Endothelial cell of umbilical vein (primary cell): ENCODE measurements at regions not wholly inside any gene's neighbourhood (a gene's known extent, or its start where the extent isn't known, plus 50 kb on each side); places are given as distances from the start of the nearest gene placed in this dataset.

ENCODE experiments used
- BruUV-seq: library from RNA; stranded (reverse); fragments of 400-500 nt; replicated peaks from 2 replicates; lab custom pipeline; 2021; lab: Mats Ljungman, UMichigan
- CTCF ChIA-PET: fragments of 300-600, 350-600 bp; sonication (Branson Sonifier 250); formaldehyde crosslinking; loops from one replicate; lab custom pipeline; 2021; ENCODE audit warnings: antibody characterized with exemption, inconsistent platforms; lab: Charles Lee
- POLR2A ChIA-PET: fragments of 300-600, 350-600 bp; sonication (Branson Sonifier 250); formaldehyde crosslinking; loops from one replicate; lab custom pipeline; 2021; ENCODE audit warnings: antibody characterized with exemption, inconsistent platforms; lab: Charles Lee
- DNase-seq: peaks from one replicate; pipeline ENCODE4 v3.0.0-alpha.2; 2011; ENCODE audit warnings: low read depth, low spot score
- FAIRE-seq: peaks from 2 replicates; lab custom pipeline; 2011; peaks lifted over from hg19 to GRCh38; lab: Jason Lieb, UNC
- H2AFZ ChIP-seq: 2 replicates; pipeline ENCODE4 v1.6.0; 2012; ENCODE audit warnings: low read depth, low read length, control low read depth, inconsistent platforms
- H3K27ac ChIP-seq: 2 replicates; pipeline ENCODE4 v1.5.1; 2011; ENCODE audit warnings: low read depth, mild to moderate bottlenecking, control low read depth, low read length, moderate library complexity; ENCODE audit not compliant: insufficient read depth
- H3K27me3 ChIP-seq, 2 experiments: 2 replicates each; pipeline versions ENCODE4 v1.6.0 to v1.6.1; 2011; ENCODE audit warnings: low read length in 2 of 2, mixed read lengths in 1 of 2; ENCODE audit not compliant: control insufficient read depth in 2 of 2, insufficient read depth in 2 of 2
- H3K36me3 ChIP-seq, 2 experiments: 2 replicates in 1 of 2; 3 replicates in 1 of 2; pipeline ENCODE4 v1.5.1; 2011; ENCODE audit warnings: low read length in 2 of 2, mild to moderate bottlenecking in 1 of 2, moderate library complexity in 1 of 2; ENCODE audit not compliant: control insufficient read depth in 2 of 2, insufficient read depth in 2 of 2; ENCODE audit errors: extremely low read depth in 1 of 2
- H3K4me1 ChIP-seq: 3 replicates; pipeline ENCODE4 v1.5.1; 2011; ENCODE audit warnings: mild to moderate bottlenecking, low read length; ENCODE audit not compliant: control insufficient read depth, insufficient read depth; ENCODE audit errors: extremely low read depth
- H3K4me2 ChIP-seq: 2 replicates; pipeline ENCODE4 v1.6.1; 2011; ENCODE audit warnings: low read length, control low read depth, mixed read lengths; ENCODE audit not compliant: insufficient read depth
- H3K4me3 ChIP-seq, 3 experiments: fragments of 200-600 bp in 1 of 3; sonication (generic), shearing (Covaris generic) in 1 of 3; replicated peaks in 1 of 3; 2 replicates each; pipeline ENCODE4 v1.5.1; 2011 to 2016; ENCODE audit warnings: control low read depth in 3 of 3, low read length in 3 of 3, mild to moderate bottlenecking in 2 of 3, inconsistent platforms in 1 of 3, low read depth in 1 of 3, moderate library complexity in 1 of 3; ENCODE audit not compliant: insufficient read depth in 1 of 3
- H3K79me2 ChIP-seq: 2 replicates; pipeline ENCODE4 v1.6.0; 2012; ENCODE audit warnings: low read length, inconsistent platforms; ENCODE audit not compliant: control insufficient read depth, insufficient read depth
- H3K9ac ChIP-seq: replicated peaks from 2 replicates; pipeline ENCODE3; 2011; ENCODE audit warnings: low read length, control low read depth; ENCODE audit not compliant: insufficient read depth; ENCODE audit errors: extremely low read depth
- H3K9me1 ChIP-seq: replicated peaks from 3 replicates; pipeline ENCODE4 v1.6.0; 2011; ENCODE audit warnings: mild to moderate bottlenecking, low read length; ENCODE audit not compliant: control insufficient read depth, insufficient read depth; ENCODE audit errors: extremely low read depth
- H3K9me3 ChIP-seq: replicated peaks from 2 replicates; pipeline ENCODE4 v1.5.1; 2012; ENCODE audit warnings: low read length, inconsistent platforms; ENCODE audit not compliant: control insufficient read depth, insufficient read depth
- H4K20me1 ChIP-seq: replicated peaks from 2 replicates; pipeline ENCODE3; 2011; ENCODE audit warnings: mild to moderate bottlenecking, low read length; ENCODE audit not compliant: control insufficient read depth, insufficient read depth; ENCODE audit errors: extremely low read depth
- EZH2 ChIP-seq: IDR thresholded peaks from 2 replicates; pipeline ENCODE4 v1.6.1; 2012; ENCODE audit warnings: borderline replicate concordance, low read depth, mild to moderate bottlenecking, moderate library complexity, low read length, inconsistent platforms; ENCODE audit not compliant: severe bottlenecking
- GATA2 ChIP-seq: IDR thresholded peaks from 2 replicates; pipeline ENCODE4 v1.7.0; 2011; ENCODE audit warnings: low read depth, mild to moderate bottlenecking, moderate library complexity, mixed read lengths, low read length; ENCODE audit not compliant: insufficient read length, insufficient read depth
- JUN ChIP-seq: IDR thresholded peaks from 2 replicates; pipeline ENCODE4 v1.6.1; 2011; ENCODE audit warnings: borderline replicate concordance, low read depth; ENCODE audit not compliant: insufficient read length, insufficient read depth
- MYC ChIP-seq: IDR thresholded peaks from one replicate; pipeline ENCODE4 v1.6.1; 2011; ENCODE audit warnings: mild to moderate bottlenecking, low read depth, low read length
- POLR2AphosphoS5 ChIP-seq: IDR thresholded peaks from 2 replicates; pipeline ENCODE4 v1.6.1; 2012; ENCODE audit warnings: low read depth, mild to moderate bottlenecking, control low read depth, low read length, moderate library complexity; ENCODE audit not compliant: insufficient read depth
- dilution Hi-C: fragments of 300-500 bp; cut with MboI; formaldehyde crosslinking; loops from one replicate; pipeline ENCODE4 v1.15.0; 2019; ENCODE audit warnings: low sequenced_read_pairs; ENCODE audit not compliant: extremely low pct_ligation_motif_present
- intact Hi-C: fragments of 100-400 bp; cut with micrococcal nuclease; formaldehyde crosslinking; loops from one replicate; pipeline ENCODE4 v1.10.0; 2022
- TF ChIP-seq, protein P1 (sequence below): IDR thresholded peaks from 2 replicates; pipeline ENCODE4 v1.6.1; 2011; ENCODE audit not compliant: insufficient read depth, insufficient read length

DNA sequence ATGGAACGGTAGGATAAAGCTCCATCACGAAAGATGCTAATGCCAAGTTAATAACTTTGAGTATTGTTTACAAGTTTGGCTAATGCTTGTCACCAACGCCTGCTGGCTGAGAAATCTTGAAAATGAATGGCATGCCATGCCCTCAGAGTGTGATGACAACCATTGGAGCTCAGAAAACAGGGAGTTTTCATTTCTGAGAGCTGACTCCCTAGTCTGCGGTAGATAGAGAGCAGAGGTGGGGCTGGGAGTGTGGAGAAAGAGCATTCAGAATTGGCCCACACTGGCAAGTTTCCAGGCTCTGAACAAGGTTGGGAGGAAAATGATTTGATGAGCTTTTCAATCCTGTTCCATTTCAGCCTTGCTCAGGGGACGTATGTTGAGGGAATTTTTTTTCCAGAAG, 183.9 kb downstream of the CPEB2 start:
- Histone ChIP-seq H3K4me3 (no peak overlapping the region), H2AFZ (no peak overlapping the region), H3K9me1 (no peaks in the 10 kb centered on the region), H3K27me3 (no peaks in the 10 kb centered on the region), H3K9me3 (no peaks in the 10 kb centered on the region), H4K20me1 (no peaks in the 10 kb centered on the region), H3K27ac (no peak overlapping the region), H3K4me2 (no peak overlapping the region), H3K36me3 (no peaks in the 10 kb centered on the region), H3K9ac (no peak overlapping the region), H3K79me2 (no peaks in the 10 kb centered on the region), H3K4me1 (no peaks in the 10 kb centered on the region)
- ChIA-PET POLR2A (no interaction called here), CTCF (no interaction called here)
- TF ChIP-seq EZH2 = no peak
- no peak for TF ChIP-seq JUN
- TF ChIP-seq MYC = no peak
- TF ChIP-seq POLR2AphosphoS5 = no peak
- TF ChIP-seq, protein P1, sequence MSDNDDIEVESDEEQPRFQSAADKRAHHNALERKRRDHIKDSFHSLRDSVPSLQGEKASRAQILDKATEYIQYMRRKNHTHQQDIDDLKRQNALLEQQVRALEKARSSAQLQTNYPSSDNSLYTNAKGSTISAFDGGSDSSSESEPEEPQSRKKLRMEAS = no peak
- DNase-seq = no peak
- FAIRE-seq = no peak
- dilution Hi-C loops (no loop called here), intact Hi-C loops (no loop called here)
- no TSS peak for BruUV-seq

DNA sequence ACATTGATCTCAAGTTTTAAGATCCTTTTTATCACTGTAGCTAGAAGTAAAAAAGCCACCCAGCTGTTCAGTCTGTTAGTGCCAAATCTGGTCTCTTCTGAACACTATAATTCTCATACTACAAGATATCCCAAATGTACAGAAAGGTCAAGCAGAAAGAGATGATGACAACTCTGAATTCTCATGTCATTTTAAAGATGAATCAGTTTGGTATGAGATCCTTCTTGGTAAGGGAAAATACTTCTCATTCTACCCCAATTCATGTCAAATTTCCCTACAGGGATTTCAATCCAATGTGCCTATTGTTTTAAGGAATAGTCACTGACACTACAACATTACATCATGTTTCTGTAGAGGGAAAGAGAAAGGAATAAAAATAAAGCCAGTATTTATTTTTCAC, 184.5 kb downstream of the CPEB2 start:
- no TSS peak for BruUV-seq
- Histone ChIP-seq H3K4me1 (no peaks in the 10 kb centered on the region), H3K27ac (no peak overlapping the region), H3K27me3 (no peaks in the 10 kb centered on the region), H3K9ac (no peak overlapping the region), H3K79me2 (no peaks in the 10 kb centered on the region), H3K9me3 (no peaks in the 10 kb centered on the region), H2AFZ (no peak overlapping the region), H3K9me1 (no peaks in the 10 kb centered on the region), H4K20me1 (no peaks in the 10 kb centered on the region), H3K4me2 (no peak overlapping the region), H3K4me3 (no peak overlapping the region), H3K36me3 (no peaks in the 10 kb centered on the region)
- CTCF ChIA-PET = no interaction called here
- TF ChIP-seq EZH2 (no peak), MYC (no peak), JUN (no peak), GATA2 (no peak)
- FAIRE-seq = no peak
- intact Hi-C loops = no loop called here
- POLR2A ChIA-PET = no interaction called here
- dilution Hi-C loops = no loop called here
- DNase-seq = no peak
